ENCODE measurements at regions not wholly inside any gene's neighbourhood (a gene's known extent, or its start where the extent isn't known, plus 50 kb on each side); places are given as distances from the start of the nearest gene placed in this dataset.

- DNase-seq (ENCODE audit: low spot score), result no peak
Observed at GRCh38 chr2:4255491-4255890, 552.1 kb downstream of the DCDC2C start.

DNA sequence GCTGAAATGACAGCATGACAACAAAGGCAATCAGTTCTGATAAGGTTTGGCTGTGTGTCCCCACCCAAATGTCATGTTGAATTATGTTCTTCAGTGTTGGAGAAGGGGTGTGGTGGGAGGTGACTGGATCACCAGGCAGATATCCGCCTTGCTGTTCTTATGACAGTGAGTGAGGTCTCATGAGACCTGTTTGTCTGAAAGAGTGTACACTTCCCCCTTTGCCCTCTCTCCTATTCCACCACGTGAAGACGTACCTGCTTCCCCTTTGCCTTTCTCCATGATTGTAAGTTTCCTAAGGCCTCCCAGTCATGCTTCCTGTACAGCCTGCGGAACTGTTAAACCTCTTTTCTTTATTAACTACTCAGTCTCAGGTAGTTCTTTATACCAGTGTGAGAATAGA is 553.0 kb downstream of the DCDC2C start:
- no peak for DNase-seq (ENCODE audit: low spot score)

DNA sequence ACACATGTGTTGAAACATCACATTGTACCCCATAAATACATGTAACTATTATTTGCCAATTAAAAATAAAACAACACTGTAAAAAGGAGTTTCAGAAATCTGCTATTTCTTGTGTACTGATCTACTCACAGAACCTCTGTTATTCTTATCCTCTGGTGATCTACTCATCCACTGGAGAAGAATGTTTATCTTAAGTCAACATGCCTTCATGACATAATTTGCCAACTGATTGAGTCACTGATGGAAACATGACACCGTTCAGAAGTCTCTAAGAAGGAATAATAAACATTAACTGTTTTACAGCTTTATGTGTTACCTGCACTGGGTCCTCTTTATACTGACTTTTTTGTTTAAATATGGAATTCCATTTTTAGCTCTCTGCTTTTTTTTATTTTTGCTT is 555.2 kb downstream of the DCDC2C start:
- peak; percentile 31 for DNase-seq (ENCODE audit: low spot score)

- DNase-seq (ENCODE audit: low spot score), result no peak
Observed at GRCh38 chr2:4265936-4266335, 562.6 kb downstream of the DCDC2C start.

DNA sequence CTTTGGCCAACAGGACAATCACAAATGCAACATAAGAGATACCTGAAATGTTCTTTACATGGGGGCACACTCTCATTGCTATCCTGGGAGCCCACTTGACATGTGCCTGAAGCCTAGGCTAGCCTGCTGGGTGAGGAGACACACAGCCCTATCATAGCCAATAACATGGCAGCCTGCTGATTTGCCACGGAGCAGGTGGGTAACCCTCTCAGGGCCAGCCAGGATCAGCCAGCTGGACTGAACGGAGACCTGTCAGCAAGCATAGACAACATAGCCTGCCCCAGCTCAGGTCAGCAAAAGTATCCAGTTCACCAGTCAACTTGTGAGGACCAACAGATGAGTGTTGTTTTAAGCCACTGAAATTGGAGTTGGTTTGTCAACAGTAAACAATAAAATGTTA is 566.5 kb downstream of the DCDC2C start:
- no peak for DNase-seq (ENCODE audit: low spot score)

- no peak for DNase-seq (ENCODE audit: low spot score)
Observed at GRCh38 chr2:4272261-4272858, 569.0 kb downstream of the DCDC2C start.

GRCh38 chr2:4278392-4278791 is 575.0 kb downstream of the DCDC2C start:
- no peak for DNase-seq (ENCODE audit: low spot score)

DNA sequence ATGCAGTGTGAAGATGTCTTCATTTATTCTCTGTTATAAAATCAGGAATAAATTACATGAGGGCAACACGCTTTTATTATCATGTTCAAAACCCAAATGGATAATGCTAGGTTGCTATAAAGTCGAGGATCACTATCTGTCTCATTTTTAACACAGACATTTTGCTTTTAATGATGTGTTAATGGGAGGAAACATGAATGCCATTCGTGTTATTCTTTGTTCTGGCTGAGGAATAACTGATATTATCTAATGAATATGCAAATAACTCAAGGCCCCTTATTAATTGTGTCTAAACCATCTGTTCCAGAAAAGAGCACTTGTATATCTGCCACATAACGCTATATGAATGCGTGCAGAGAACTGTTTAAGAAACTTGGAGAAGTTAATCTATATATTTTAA is 576.1 kb downstream of the DCDC2C start:
- DNase-seq (ENCODE audit: low spot score), result no peak

DNA sequence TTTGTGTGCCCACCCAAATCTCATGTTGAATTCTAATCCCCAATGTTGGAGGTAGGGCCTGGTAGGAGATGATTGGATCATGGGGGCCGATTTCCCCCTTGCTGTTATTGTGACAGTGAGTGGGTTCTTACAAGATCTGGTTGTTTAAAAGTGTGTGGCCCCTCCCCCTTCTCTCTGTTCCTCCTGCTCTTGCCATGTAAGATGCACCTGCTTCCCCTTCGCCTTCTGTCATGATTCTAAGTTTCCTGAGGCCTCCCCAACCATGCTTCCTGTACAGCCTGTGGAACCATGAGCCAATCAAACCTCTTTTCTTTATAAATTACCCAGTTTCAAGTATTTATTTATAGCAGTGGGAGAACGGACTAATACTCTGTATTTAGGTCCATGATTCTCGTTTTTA is 588.1 kb downstream of the DCDC2C start:
- DNase-seq (ENCODE audit: low spot score), result no peak

DNA sequence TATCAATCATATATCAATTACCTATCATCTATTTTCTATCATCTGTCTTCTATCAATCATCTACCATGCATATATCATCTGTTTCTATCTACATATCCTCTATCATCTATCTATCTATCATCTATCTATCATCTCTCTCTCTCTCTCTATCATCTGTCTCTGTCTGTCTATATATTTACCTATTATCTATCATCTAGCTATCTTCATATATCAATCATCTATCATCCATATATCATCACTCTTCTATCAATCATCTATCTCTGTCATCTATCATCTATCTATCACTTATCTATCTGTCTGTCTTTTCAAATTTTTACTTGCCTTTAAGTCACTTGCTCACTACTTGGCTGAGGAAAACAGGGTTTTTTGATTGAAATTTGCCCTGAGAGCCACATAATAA is 592.3 kb downstream of the DCDC2C start:
- DNase-seq (ENCODE audit: low spot score), result no peak

GRCh38 chr2:4300616-4301015 is 597.2 kb downstream of the DCDC2C start:
- no peak for DNase-seq (ENCODE audit: low spot score)

- no peak for DNase-seq (ENCODE audit: low spot score)
Observed at GRCh38 chr2:4324531-4324930, 621.2 kb downstream of the DCDC2C start.

GRCh38 chr2:4336864-4337263 is 633.5 kb downstream of the DCDC2C start:
- no peak for DNase-seq (ENCODE audit: low spot score)

DNA sequence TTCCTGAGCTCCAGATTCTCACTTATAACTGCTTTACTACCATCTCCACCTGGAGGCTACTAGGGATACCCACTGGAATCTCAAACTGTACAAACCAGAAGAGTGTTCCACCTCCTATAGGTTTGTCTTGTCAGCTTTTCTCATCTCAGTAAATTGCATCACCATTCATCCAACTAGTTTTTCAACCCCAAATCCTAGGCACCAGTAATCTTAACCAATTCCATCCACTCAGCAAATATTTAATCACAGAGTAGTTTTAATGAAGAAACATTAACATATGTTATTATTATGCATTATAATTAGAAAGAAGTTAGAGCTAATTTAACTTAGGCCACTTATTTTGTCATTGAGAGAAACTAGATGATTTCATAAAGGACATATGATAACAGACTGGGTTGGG is 635.0 kb downstream of the DCDC2C start:
- no peak for DNase-seq (ENCODE audit: low spot score)

GRCh38 chr2:4340536-4340935 is 637.2 kb downstream of the DCDC2C start:
- DNase-seq (ENCODE audit: low spot score), result peak; percentile 30

DNA sequence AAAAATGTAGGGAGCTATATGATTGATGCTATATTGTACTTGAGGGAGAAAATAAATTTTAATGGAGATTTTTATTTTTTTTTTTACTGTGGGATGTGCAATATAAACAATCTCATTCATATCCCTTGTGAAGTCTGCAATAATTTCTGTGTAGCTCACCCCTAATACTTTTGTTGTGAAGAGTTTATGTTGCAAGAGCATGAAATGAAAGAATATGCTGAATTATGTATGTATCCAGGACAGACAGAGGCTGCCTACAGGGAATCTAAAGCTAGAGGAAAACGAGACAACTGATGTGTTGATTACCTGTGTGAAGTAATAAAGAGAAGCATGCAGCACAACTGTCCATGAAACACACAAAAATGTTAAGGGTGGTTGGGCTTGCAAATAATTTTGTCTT is 643.3 kb downstream of the DCDC2C start:
- no peak for DNase-seq (ENCODE audit: low spot score)

DNA sequence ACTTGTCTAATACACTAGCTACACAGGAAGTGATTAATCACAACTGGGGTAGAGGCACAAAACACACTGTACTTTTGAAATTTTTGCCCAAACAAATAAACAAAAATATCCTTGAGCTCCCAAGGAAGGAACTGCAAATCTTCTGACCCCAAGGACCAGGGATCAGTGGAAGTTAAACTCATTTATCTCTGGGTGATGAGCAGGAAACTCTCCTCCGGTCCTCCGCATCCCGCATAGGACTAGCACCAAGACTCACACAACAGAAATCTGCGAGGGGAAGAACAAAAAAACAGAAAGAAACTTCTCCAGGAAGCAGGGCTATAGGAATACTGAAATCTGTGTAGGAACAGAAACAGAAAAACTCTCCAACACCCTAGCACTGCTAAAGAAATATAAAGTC is 650.3 kb downstream of the DCDC2C start:
- no peak for DNase-seq (ENCODE audit: low spot score)

DNA sequence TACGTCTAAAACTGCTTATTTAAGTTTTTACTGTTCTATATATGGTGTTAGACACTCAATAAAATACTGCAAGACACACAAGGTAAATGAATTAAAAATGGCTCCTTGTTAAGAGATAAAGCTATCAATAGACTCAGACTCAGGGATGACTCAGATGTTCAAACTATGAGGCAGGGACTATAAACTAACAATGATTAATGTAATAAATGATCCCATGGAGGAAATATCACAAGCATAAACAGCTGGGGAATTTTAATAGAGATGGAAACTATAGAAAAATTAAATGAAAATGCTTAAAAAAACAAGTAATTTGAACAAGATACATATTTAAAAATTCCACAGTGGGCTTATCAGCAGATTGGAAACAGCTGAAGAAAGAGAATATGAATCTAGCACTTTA is 650.8 kb downstream of the DCDC2C start:
- DNase-seq (ENCODE audit: low spot score), result no peak

DNA sequence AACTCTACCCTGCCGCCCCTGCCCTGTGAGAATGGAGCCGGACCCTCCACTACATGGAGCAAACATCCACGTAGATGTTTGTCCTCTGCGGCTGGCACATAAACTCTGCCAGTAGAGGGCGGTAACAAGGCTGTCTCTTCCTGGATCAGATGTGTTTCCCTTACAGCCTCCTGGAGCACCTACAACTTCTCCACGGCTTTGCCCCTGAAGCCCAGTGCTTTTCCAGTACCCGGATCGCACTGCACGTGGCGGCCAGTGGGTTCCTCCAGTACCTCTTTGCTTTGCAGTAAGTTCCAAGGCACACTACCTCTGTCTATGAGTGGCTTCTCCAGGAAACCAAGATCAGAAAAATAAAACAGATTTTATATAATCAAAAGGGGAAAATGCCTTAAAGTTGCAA is 651.3 kb downstream of the DCDC2C start:
- no peak for DNase-seq (ENCODE audit: low spot score)

DNA sequence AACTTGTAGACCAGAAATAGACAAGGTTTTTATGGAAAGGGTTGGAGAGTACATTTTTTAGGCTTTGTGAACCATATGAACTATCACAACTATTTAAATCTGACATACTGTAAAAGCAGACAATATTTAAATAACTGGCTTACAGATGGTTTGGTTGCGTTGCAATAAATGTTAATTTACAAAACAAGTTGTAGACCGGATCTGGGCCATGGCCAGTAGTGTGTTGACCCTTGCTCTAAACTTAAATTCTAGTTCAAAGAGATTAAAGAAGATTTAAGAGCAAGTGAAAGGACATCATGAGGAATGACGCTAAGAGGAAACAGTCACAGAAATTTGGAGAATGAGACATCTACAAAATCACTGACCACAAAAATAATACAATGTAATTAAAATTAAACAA is 652.7 kb downstream of the DCDC2C start:
- DNase-seq (ENCODE audit: low spot score), result no peak

GRCh38 chr2:4356541-4356940 is 653.2 kb downstream of the DCDC2C start:
- DNase-seq (ENCODE audit: low spot score), result no peak

GRCh38 chr2:4357121-4357520 is 653.7 kb downstream of the DCDC2C start:
- DNase-seq (ENCODE audit: low spot score), result no peak

DNA sequence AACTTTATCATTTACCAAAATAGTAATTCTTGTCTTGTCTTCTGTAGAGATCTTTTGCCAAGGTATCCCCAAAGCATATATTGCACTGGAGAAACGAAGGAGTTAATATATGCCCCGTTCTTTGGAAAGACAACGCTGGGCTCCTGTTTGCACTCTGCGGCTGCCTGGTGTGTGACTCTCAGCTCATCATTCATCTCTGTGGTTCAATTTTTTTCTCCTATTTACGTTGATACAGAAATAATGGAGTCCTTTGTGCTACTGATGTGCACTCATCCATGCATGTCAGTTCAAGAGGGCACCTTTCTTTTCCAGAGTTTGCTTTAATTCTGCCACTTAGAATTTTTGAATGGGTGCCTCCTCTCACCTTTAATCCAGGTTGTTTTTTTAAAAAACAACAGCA is 655.5 kb downstream of the DCDC2C start:
- no peak for DNase-seq (ENCODE audit: low spot score)

GRCh38 chr2:4368907-4369306 is 665.5 kb downstream of the DCDC2C start:
- no peak for DNase-seq (ENCODE audit: low spot score)
